Activated naive CD8-positive, alpha-beta T cell (primary cell): ENCODE measurements at regions not wholly inside any gene's neighbourhood (a gene's known extent, or its start where the extent isn't known, plus 50 kb on each side); places are given as distances from the start of the nearest gene placed in this dataset.
"Not testable (repeated sequence)": the region's sequence is repeated elsewhere in the genome, so short reads cannot be mapped to it uniquely, and the experiment has no call there.

Experiments
- H3K27ac Mint-ChIP-seq: one replicate; pipeline ENCODE4 v1.8.0; 2021; ENCODE audit warnings: mixed read lengths
- H3K27me3 Mint-ChIP-seq: one replicate; pipeline ENCODE4 v1.8.0; 2021; ENCODE audit warnings: mixed read lengths
- H3K36me3 Mint-ChIP-seq: one replicate; pipeline ENCODE4 v1.8.0; 2021; ENCODE audit warnings: mixed read lengths
- H3K4me1 Mint-ChIP-seq: one replicate; pipeline ENCODE4 v1.8.0; 2021; ENCODE audit warnings: low read depth, mixed read lengths
- H3K4me3 Mint-ChIP-seq: one replicate; pipeline ENCODE4 v1.8.0; 2021; ENCODE audit warnings: mild to moderate bottlenecking, mixed read lengths
- H3K9me3 Mint-ChIP-seq: one replicate; pipeline ENCODE4 v1.8.0; 2021; ENCODE audit warnings: low read depth, mixed read lengths

DNA sequence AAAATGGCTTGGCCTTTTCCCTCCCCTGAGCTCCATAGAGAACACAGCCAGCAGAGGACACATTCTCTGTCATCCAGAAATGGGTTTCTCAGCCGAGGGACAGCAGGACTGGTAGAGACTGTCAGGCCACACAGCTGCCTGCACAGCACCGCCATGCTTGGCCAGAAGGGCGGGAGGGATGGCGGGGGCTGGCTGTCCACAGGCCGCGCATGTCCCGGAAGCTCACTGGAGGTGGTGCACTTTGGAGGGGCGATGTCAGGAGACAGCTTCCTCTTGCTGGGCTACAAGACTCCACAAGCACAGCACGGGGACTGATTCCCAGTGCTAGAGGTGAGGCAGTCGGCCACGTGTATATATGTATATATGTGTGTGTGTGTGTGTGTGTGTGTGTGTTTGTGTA is 125.3 kb downstream of the GOLGA6L4 start:
- not testable (repeated sequence) for H3K4me1 Mint-ChIP-seq, H3K27ac Mint-ChIP-seq, H3K27me3 Mint-ChIP-seq, H3K36me3 Mint-ChIP-seq, H3K4me3 Mint-ChIP-seq, H3K9me3 Mint-ChIP-seq

DNA sequence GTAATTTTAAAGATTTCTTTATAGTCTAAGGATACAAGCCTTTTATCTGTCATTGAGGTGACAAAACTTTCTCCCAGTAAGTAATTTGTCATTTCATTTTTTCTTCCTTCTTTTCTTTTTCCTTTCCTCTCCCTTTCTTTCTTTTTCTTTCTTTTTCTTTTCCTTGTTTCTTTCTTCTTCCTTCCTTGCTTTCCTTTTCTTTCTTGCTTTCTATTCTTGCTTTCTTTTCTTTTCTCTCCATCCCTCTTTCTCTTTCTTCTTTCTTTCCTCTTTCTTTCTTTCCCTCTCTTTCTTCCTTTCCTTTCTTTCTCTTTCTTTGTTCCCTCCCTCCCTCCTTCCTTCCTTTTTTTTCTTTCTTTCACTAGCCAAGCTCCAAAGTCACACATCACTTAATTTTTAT is 148.8 kb downstream of the GOLGA6L4 start:
- H3K27ac Mint-ChIP-seq, H3K36me3 Mint-ChIP-seq, H3K4me3 Mint-ChIP-seq, H3K9me3 Mint-ChIP-seq, H3K4me1 Mint-ChIP-seq, H3K27me3 Mint-ChIP-seq: not testable (repeated sequence)

DNA sequence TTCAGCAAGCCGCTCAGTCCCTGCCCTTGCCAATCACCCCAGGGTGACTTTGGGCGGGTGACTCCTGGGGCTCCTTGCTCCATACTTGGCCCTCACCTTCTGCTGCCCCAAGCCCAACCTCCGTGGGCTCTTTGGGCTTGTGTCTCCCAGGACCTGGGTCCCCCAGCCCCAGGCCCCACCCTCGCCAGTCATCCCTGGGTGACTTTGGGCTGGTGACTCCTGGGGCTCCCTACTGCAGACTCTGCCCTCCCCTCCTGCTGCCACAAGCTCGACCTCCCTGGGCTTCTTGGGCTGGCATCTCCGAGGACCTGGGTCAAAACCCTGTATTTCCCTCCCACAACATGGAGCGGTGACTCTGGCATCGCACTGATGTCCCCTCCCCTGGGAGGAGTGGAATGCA is 151.5 kb downstream of the GOLGA6L4 start:
- no peaks in the 10 kb centered on the region for H3K9me3 Mint-ChIP-seq
- peaks cover 2% of the 10 kb centered on the region for H3K36me3 Mint-ChIP-seq
- H3K27me3 Mint-ChIP-seq: peaks cover 17% of the 10 kb centered on the region
- no peak overlapping the region for H3K4me3 Mint-ChIP-seq
- no peak overlapping the region for H3K27ac Mint-ChIP-seq
- H3K4me1 Mint-ChIP-seq: no peaks in the 10 kb centered on the region

DNA sequence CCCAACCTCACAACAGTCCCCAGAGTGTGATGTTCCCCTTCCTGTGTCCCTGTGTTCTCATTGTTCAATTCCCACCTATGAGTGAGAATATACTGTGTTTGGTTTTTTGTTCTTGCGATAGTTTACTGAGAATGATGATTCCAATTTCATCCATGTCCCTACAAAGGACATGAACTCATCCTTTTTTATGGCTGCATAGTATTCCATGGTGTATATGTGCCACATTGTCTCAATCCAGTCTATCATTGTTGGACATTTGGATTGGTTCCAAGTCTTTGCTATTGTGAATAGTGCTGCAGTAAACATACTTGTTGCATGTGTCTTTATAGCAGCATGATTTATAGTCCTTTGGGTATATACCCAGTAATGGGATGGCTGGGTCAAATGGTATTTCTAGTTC is 152.6 kb downstream of the GOLGA6L4 start:
- H3K27me3 Mint-ChIP-seq: peaks cover 17% of the 10 kb centered on the region
- H3K4me3 Mint-ChIP-seq, H3K27ac Mint-ChIP-seq, H3K4me1 Mint-ChIP-seq, H3K36me3 Mint-ChIP-seq, H3K9me3 Mint-ChIP-seq: not testable (repeated sequence)

DNA sequence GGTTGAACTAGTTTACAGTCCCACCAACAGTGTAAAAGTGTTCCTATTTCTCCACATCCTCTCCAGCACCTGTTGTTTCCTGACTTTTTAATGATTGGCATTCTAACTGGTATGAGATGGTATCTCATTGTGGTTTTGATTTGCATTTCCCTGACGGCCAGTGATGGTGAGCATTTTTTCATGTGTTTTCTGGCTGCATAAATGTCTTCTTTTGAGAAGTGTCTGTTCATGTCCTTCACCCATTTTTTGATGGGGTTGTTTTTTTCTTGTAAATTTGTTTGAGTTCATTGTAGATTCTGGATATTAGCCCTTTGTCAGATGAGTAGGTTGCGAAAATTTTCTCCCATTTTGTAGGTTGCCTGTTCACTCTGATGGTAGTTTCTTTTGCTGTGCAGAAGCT is 153.1 kb downstream of the GOLGA6L4 start:
- H3K4me3 Mint-ChIP-seq, H3K9me3 Mint-ChIP-seq, H3K36me3 Mint-ChIP-seq, H3K27ac Mint-ChIP-seq, H3K4me1 Mint-ChIP-seq: not testable (repeated sequence)
- H3K27me3 Mint-ChIP-seq: peaks cover 17% of the 10 kb centered on the region

- peaks cover 15% of the 10 kb centered on the region for H3K27me3 Mint-ChIP-seq
- H3K9me3 Mint-ChIP-seq, H3K36me3 Mint-ChIP-seq, H3K27ac Mint-ChIP-seq, H3K4me1 Mint-ChIP-seq, H3K4me3 Mint-ChIP-seq: not testable (repeated sequence)
These were observed 154.8 kb downstream of the GOLGA6L4 start for GRCh38 chr15:84390324-84390723.

GRCh38 chr15:84391191-84391590 is 155.6 kb downstream of the GOLGA6L4 start:
- H3K27ac Mint-ChIP-seq: no peak overlapping the region
- H3K4me3 Mint-ChIP-seq: no peak overlapping the region
- H3K9me3 Mint-ChIP-seq: no peaks in the 10 kb centered on the region
- H3K27me3 Mint-ChIP-seq: peaks cover 15% of the 10 kb centered on the region
- no peaks in the 10 kb centered on the region for H3K4me1 Mint-ChIP-seq
- peaks cover 2% of the 10 kb centered on the region for H3K36me3 Mint-ChIP-seq

DNA sequence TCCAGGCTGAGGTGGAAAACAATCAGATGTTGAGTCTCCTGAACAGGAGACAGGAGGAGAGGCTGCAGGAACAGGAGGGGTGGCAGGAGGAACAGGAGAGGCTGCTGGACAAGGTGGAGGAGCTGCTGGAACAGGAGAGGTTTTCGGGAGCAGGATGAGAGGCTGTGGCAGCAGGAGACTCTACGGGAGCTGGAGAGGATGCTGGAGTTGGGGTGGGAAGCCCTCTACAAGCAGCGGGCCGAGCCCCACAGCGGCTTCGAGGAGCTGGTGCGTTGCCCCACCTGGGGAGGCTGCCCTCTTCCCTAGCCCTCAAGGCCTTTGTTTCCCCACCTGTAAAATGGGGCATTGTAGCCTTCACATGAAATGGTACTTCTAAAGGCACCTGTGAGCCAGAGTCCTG is 156.4 kb downstream of the GOLGA6L4 start:
- H3K27me3 Mint-ChIP-seq: peaks cover 15% of the 10 kb centered on the region
- not testable (repeated sequence) for H3K4me3 Mint-ChIP-seq

DNA sequence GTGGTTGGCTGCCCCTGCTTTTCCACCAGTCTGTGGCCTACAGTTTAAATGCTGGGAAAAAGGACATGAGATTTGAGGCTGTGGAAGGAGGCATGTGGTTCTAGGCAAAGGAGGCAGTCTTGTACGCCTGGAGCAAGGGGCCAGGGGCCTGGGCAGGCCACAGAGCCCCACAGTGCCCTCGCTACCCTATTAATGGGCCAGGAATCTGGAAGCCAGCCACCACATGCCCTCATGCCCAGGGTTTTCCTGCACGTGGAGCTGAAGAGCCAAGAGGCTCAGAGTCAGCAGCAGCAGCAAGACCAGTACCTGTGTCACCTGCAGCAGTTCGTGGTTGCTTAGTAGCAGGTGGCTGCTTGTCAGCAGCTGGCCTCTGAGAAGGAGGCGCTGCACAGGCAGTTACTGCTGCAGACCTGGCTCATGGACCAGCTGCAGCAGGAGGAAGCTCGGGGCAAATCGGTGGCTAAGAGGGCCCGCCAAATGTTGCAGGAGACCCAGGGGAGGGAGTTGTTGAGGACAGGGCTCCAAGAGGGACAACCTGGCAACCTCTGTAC is 157.9 kb downstream of the GOLGA6L4 start:
- H3K27me3 Mint-ChIP-seq: peaks cover 12% of the 10 kb centered on the region
- not testable (repeated sequence) for H3K4me3 Mint-ChIP-seq, H3K36me3 Mint-ChIP-seq, H3K9me3 Mint-ChIP-seq, H3K27ac Mint-ChIP-seq, H3K4me1 Mint-ChIP-seq

More for the DNA sequence above, 156.4 kb downstream of the GOLGA6L4 start:
- H3K9me3 Mint-ChIP-seq, H3K27ac Mint-ChIP-seq, H3K4me1 Mint-ChIP-seq, H3K36me3 Mint-ChIP-seq: not testable (repeated sequence)

DNA sequence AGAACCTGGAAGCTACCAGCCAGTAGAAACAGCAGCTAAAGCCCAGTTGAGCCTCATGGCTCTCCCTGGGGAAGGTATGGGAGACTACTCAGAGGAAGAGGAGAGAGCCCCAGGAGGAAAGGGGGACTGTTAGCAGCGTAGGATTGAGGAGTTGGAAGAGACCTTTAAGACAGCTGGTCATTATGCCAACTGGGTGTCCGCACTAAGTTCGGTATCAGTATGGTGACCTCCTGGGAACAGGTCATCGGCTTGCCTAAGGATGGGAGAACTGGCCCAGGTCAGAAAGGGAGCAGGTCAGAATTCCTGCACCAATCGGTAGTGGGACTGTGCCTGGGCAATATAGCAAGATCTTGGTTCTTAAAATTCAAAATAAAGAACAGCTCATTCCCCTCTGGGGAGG is 158.4 kb downstream of the GOLGA6L4 start:
- H3K4me3 Mint-ChIP-seq, H3K4me1 Mint-ChIP-seq, H3K27ac Mint-ChIP-seq, H3K36me3 Mint-ChIP-seq, H3K9me3 Mint-ChIP-seq: not testable (repeated sequence)
- H3K27me3 Mint-ChIP-seq: peaks cover 10% of the 10 kb centered on the region

DNA sequence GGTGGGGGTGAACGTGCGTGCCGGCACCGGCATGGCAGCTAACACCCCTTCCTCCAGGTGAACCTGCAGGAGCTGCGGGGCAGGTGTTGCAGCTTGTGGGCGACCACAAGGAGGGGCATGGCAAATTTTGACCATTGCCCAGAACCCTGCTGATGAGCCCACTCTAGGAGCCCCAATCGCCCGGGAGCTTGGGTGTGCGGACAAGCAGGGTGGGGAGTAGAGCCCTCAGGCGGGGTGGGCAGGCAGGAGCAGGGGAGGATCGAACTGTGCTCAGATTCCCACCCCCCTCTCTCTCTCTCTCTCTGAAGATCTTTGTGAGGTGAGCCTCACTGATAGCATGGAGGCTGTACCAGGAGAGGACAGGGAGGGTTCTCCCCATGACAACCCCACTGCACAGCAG is 159.8 kb downstream of the GOLGA6L4 start:
- H3K27me3 Mint-ChIP-seq, H3K9me3 Mint-ChIP-seq, H3K36me3 Mint-ChIP-seq, H3K4me1 Mint-ChIP-seq, H3K27ac Mint-ChIP-seq, H3K4me3 Mint-ChIP-seq: not testable (repeated sequence)

- H3K9me3 Mint-ChIP-seq, H3K27ac Mint-ChIP-seq, H3K4me1 Mint-ChIP-seq, H3K27me3 Mint-ChIP-seq, H3K36me3 Mint-ChIP-seq, H3K4me3 Mint-ChIP-seq: not testable (repeated sequence)
These were observed 160.3 kb downstream of the GOLGA6L4 start for GRCh38 chr15:84395881-84396280.

- H3K27ac Mint-ChIP-seq, H3K27me3 Mint-ChIP-seq, H3K4me1 Mint-ChIP-seq, H3K36me3 Mint-ChIP-seq, H3K4me3 Mint-ChIP-seq, H3K9me3 Mint-ChIP-seq: not testable (repeated sequence)
These were observed 161.5 kb downstream of the GOLGA6L4 start for GRCh38 chr15:84397066-84397465.

DNA sequence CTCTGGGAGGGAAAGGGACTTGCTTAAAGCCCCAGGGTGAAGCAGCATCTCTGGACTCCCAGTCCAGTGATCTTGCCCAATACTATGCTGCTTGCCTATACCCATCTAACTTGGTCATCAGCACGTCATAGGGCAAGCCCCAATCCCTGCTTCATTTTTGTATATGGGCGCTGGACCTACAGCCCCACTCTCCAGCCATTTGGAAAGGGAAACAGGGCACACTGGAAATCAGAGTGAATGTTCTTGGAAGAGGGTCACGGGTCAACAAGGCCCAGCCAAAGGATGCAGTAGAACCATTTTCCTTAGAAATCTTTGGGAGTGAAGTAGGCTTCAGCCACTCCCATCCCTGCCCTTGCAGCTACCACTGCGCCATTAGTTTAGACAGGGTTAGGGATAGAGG is 162.5 kb downstream of the GOLGA6L4 start:
- not testable (repeated sequence) for H3K27me3 Mint-ChIP-seq, H3K4me3 Mint-ChIP-seq, H3K27ac Mint-ChIP-seq, H3K36me3 Mint-ChIP-seq, H3K9me3 Mint-ChIP-seq, H3K4me1 Mint-ChIP-seq

GRCh38 chr15:84398763-84399701 is 163.5 kb downstream of the GOLGA6L4 start:
- Mint-ChIP-seq H3K4me1 (no peaks in the 10 kb centered on the region), H3K36me3 (no peaks in the 10 kb centered on the region), H3K4me3 (no peak overlapping the region), H3K27me3 (peaks cover under 1% of the 10 kb centered on the region), H3K27ac (no peak overlapping the region), H3K9me3 (no peaks in the 10 kb centered on the region)
